ENCODE measurements at regions not wholly inside any gene's neighbourhood (a gene's known extent, or its start where the extent isn't known, plus 50 kb on each side); places are given as distances from the start of the nearest gene placed in this dataset.

DNA sequence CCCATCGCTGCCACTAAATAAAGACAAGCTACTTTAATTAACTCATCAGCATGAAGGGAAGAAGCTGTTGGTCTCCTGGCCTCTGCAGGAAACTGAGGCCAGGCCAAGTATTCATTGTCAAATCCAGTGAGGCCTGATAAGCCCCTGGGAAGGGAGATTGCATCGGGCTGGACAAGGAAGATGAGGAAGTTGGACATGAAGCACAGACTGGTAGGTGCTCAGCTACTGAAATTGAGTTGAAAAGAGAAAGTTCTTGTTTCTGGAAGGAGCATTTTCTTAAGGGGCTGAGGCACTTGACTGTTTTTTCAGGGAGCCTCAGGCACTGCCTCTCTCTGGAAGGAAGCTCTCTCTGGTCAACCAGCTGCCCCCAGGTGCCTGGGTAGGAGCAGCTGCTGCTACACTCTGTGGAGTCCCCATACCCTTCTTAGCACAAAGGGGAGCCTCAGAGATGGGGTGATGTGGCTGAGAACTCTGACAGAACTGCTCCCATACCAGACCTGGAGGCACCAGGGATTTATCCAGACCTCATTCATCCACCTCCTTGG lies 90.3 kb upstream of the IKZF1 start:
- TF ChIP-seq CTCF (IDR thresholded peaks at IDR 0.05) (no peak), ETV6 (CRISPR knock-in tag; IDR thresholded peaks at IDR 0.05) (no peak), OVOL2 (CRISPR knock-in tag; IDR thresholded peaks at IDR 0.05; ENCODE audit: borderline replicate concordance) (no peak)
- TF ChIP-seq, protein P1, sequence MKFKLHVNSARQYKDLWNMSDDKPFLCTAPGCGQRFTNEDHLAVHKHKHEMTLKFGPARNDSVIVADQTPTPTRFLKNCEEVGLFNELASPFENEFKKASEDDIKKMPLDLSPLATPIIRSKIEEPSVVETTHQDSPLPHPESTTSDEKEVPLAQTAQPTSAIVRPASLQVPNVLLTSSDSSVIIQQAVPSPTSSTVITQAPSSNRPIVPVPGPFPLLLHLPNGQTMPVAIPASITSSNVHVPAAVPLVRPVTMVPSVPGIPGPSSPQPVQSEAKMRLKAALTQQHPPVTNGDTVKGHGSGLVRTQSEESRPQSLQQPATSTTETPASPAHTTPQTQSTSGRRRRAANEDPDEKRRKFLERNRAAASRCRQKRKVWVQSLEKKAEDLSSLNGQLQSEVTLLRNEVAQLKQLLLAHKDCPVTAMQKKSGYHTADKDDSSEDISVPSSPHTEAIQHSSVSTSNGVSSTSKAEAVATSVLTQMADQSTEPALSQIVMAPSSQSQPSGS (CRISPR knock-in tag; IDR thresholded peaks at IDR 0.05; ENCODE audit: borderline replicate concordance, low read depth) = no peak
